GM23338 (cell line): ENCODE measurements at regions not wholly inside any gene's neighbourhood (a gene's known extent, or its start where the extent isn't known, plus 50 kb on each side); places are given as distances from the start of the nearest gene placed in this dataset.

Source experiments
- CREB1 ChIP-seq: fragments of 250-450 bp; sonication (Bioruptor Pico); IDR thresholded peaks from 2 replicates; pipeline ENCODE4 v1.5.0; 2020; ENCODE audit warnings: low read depth, mild to moderate bottlenecking, moderate library complexity
- CTCF ChIP-seq, 2 experiments: fragments of 200-600 bp in 1 of 2; sonication (generic) in 1 of 2; conservative IDR thresholded peaks; 2 replicates each; pipeline versions ENCODE4 v1.5.1 to v1.6.1; 2016 to 2017; ENCODE audit warnings: antibody characterized with exemption in 2 of 2, low read depth in 2 of 2, mild to moderate bottlenecking in 2 of 2, moderate library complexity in 1 of 2
- ETS1 ChIP-seq: IDR thresholded peaks from 2 replicates; pipeline ENCODE4 v1.6.1; 2016; ENCODE audit warnings: antibody characterized with exemption
- EZH2 ChIP-seq: fragments of 200-600 bp; sonication (generic); IDR thresholded peaks from one replicate; pipeline ENCODE4 v1.8.0; 2017; ENCODE audit warnings: antibody characterized with exemption, mild to moderate bottlenecking, low read depth; ENCODE audit not compliant: unreplicated experiment
- POLR2AphosphoS5 ChIP-seq: IDR thresholded peaks from 2 replicates; pipeline ENCODE4 v1.6.1; 2016; ENCODE audit warnings: antibody characterized with exemption, low read depth
- REST ChIP-seq: IDR thresholded peaks from one replicate; pipeline ENCODE4 v1.6.1; 2018; ENCODE audit warnings: antibody characterized with exemption; ENCODE audit not compliant: unreplicated experiment
- ZNF114 ChIP-seq: fragments of 250-450 bp; sonication (Bioruptor Pico); IDR thresholded peaks from 2 replicates; pipeline ENCODE4 v1.5.0; 2020; ENCODE audit warnings: mild to moderate bottlenecking, moderate library complexity
- ZNF331 ChIP-seq: fragments of 250-450 bp; sonication (Bioruptor Pico); IDR thresholded peaks from 2 replicates; pipeline ENCODE4 v1.5.0; 2020; ENCODE audit warnings: low read depth, mild to moderate bottlenecking, moderate library complexity
- ZNF462 ChIP-seq: fragments of 250-450 bp; sonication (Bioruptor Pico); IDR thresholded peaks from 2 replicates; pipeline ENCODE4 v1.5.0; 2020; ENCODE audit warnings: mild to moderate bottlenecking, moderate library complexity

GRCh38 chr4:79163981-79164490 is 161.8 kb downstream of the NAA11 start (continued):
- TF ChIP-seq ZNF462 (CRISPR knock-in tag) (no peak), REST (no peak), ETS1 (no peak), ZNF114 (CRISPR knock-in tag) (no peak), EZH2 (no peak), ZNF331 (CRISPR knock-in tag) (no peak), POLR2AphosphoS5 (no peak), CREB1 (CRISPR knock-in tag) (no peak), CTCF (conservative IDR thresholded peaks at IDR 0.05; ENCODE audit: low read depth in 2 of 2) (no peak)
